Caco-2 (cell line): ENCODE measurements at regions not wholly inside any gene's neighbourhood (a gene's known extent, or its start where the extent isn't known, plus 50 kb on each side); places are given as distances from the start of the nearest gene placed in this dataset.

ENCODE experiments used
- BruUV-seq: library from RNA; stranded (reverse); fragments of 400-500 nt; replicated peaks from 2 replicates; lab custom pipeline; 2021; lab: Mats Ljungman, UMichigan
- CTCF ChIA-PET: fragments of 300-600 bp; sonication (Branson Sonifier 250); formaldehyde crosslinking; loops from one replicate; lab custom pipeline; 2022; ENCODE audit warnings: antibody characterized with exemption; lab: Charles Lee
- POLR2A ChIA-PET: fragments of 300-600 bp; sonication (Branson Sonifier 250); formaldehyde crosslinking; loops from one replicate; lab custom pipeline; 2022; ENCODE audit warnings: antibody characterized with exemption; lab: Charles Lee
- DNase-seq, 2 experiments: peaks; one replicate each; pipeline versions ENCODE4 v3.0.0 to v3.0.0-alpha.2; 2020 to 2022
- H3K27me3 ChIP-seq: replicated peaks from 2 replicates; pipeline ENCODE4 v1.6.0; 2011; ENCODE audit warnings: low read length; ENCODE audit not compliant: control insufficient read depth, insufficient read depth
- H3K36me3 ChIP-seq: 2 replicates; pipeline ENCODE4 v1.5.1; 2011; ENCODE audit warnings: low read length; ENCODE audit not compliant: control insufficient read depth, insufficient read depth
- H3K4me1 ChIP-seq: fragments of 250-450 bp; sonication (Bioruptor Pico); 2 replicates; pipeline ENCODE4 v1.5.1; 2020; ENCODE audit warnings: mild to moderate bottlenecking
- H3K4me3 ChIP-seq: 2 replicates; pipeline ENCODE4 v1.5.1; 2011; ENCODE audit warnings: low read depth, mild to moderate bottlenecking, control low read depth, low read length
- H3K9me3 ChIP-seq: fragments of 250-450 bp; sonication (Bioruptor Pico); 2 replicates; pipeline ENCODE4 v1.5.1; 2020; ENCODE audit warnings: mild to moderate bottlenecking, moderate library complexity
- H3K27ac Mint-ChIP-seq: one replicate; pipeline ENCODE4 v1.8.0; 2022; ENCODE audit warnings: mixed read lengths; ENCODE audit not compliant: unreplicated experiment
- H3K27me3 Mint-ChIP-seq: one replicate; pipeline ENCODE4 v1.8.0; 2022; ENCODE audit warnings: mixed read lengths; ENCODE audit not compliant: insufficient read depth, unreplicated experiment
- H3K36me3 Mint-ChIP-seq: one replicate; pipeline ENCODE4 v1.8.0; 2022; ENCODE audit warnings: mild to moderate bottlenecking, mixed read lengths; ENCODE audit not compliant: insufficient read depth, unreplicated experiment
- H3K4me1 Mint-ChIP-seq: one replicate; pipeline ENCODE4 v1.8.0; 2022; ENCODE audit warnings: low read depth, mixed read lengths; ENCODE audit not compliant: unreplicated experiment
- H3K4me3 Mint-ChIP-seq: one replicate; pipeline ENCODE4 v1.8.0; 2022; ENCODE audit warnings: mild to moderate bottlenecking, moderate library complexity, mixed read lengths; ENCODE audit not compliant: unreplicated experiment
- H3K9me3 Mint-ChIP-seq: one replicate; pipeline ENCODE4 v1.8.0; 2022; ENCODE audit warnings: mixed read lengths; ENCODE audit not compliant: unreplicated experiment
- CTCF ChIP-seq, 2 experiments: fragments of 200-600 bp in 1 of 2; IDR thresholded peaks; 1 replicate in 1 of 2; 2 replicates in 1 of 2; pipeline versions ENCODE4 v1.5.1 to v1.8.0; 2011 to 2022; ENCODE audit warnings: antibody characterized with exemption in 1 of 2, control low read depth in 1 of 2, inconsistent platforms in 1 of 2, low read depth in 1 of 2, low read length in 1 of 2, mild to moderate bottlenecking in 1 of 2, moderate library complexity in 1 of 2; ENCODE audit not compliant: insufficient read depth in 1 of 2, severe bottlenecking in 1 of 2, unreplicated experiment in 1 of 2
- intact Hi-C: fragments of 100-400 bp; cut with micrococcal nuclease; formaldehyde crosslinking; loops from one replicate; pipeline ENCODE4 v1.10.0; 2022; ENCODE audit not compliant: unreplicated experiment

- H3K4me3 Mint-ChIP-seq, result no peak overlapping the region
- H3K4me3 ChIP-seq, result no peak overlapping the region
- no peaks in the 10 kb centered on the region for H3K9me3 ChIP-seq
- H3K27ac Mint-ChIP-seq, result no peak overlapping the region
- no peak for TF ChIP-seq CTCF (IDR thresholded peaks at IDR 0.05; ENCODE audit: insufficient read depth in 1 of 2, low read depth in 1 of 2, low read length in 1 of 2, severe bottlenecking in 1 of 2, unreplicated experiment in 1 of 2)
- intact Hi-C loops, result no loop called here
- no peaks in the 10 kb centered on the region for H3K36me3 ChIP-seq
- H3K9me3 Mint-ChIP-seq, result no peaks in the 10 kb centered on the region
- ChIA-PET POLR2A (no interaction called here), CTCF (no interaction called here)
- H3K27me3 ChIP-seq, result no peaks in the 10 kb centered on the region
- H3K4me1 ChIP-seq, result no peaks in the 10 kb centered on the region
- DNase-seq, result no peak
- no peaks in the 10 kb centered on the region for H3K27me3 Mint-ChIP-seq
- no peaks in the 10 kb centered on the region for H3K36me3 Mint-ChIP-seq
- no TSS peak for BruUV-seq
- H3K4me1 Mint-ChIP-seq, result no peaks in the 10 kb centered on the region
Observed at GRCh38 chrX:66915893-66916292, 277.0 kb upstream of the EDA2R start.

GRCh38 chrX:66914080-66914479 lies 275.2 kb upstream of the EDA2R start:
- peak; percentile 15 to 27 for DNase-seq
- Mint-ChIP-seq H3K4me3 (no peak overlapping the region), H3K27me3 (no peaks in the 10 kb centered on the region), H3K27ac (no peak overlapping the region), H3K4me1 (no peaks in the 10 kb centered on the region), H3K36me3 (no peaks in the 10 kb centered on the region), H3K9me3 (no peaks in the 10 kb centered on the region)
- no peak for TF ChIP-seq CTCF (IDR thresholded peaks at IDR 0.05; ENCODE audit: insufficient read depth in 1 of 2, low read depth in 1 of 2, low read length in 1 of 2, severe bottlenecking in 1 of 2, unreplicated experiment in 1 of 2)
- ChIA-PET POLR2A (no interaction called here), CTCF (no interaction called here)
- BruUV-seq, result no TSS peak
- H3K36me3 ChIP-seq, result no peaks in the 10 kb centered on the region
- H3K4me1 ChIP-seq, result no peaks in the 10 kb centered on the region
- H3K27me3 ChIP-seq, result no peaks in the 10 kb centered on the region
- intact Hi-C loops, result no loop called here
- no peak overlapping the region for H3K4me3 ChIP-seq
- no peaks in the 10 kb centered on the region for H3K9me3 ChIP-seq

GRCh38 chrX:66912417-66912816 lies 273.5 kb upstream of the EDA2R start:
- intact Hi-C loops, result no loop called here
- no peaks in the 10 kb centered on the region for H3K9me3 ChIP-seq
- Mint-ChIP-seq H3K36me3 (no peaks in the 10 kb centered on the region), H3K27ac (no peak overlapping the region), H3K4me1 (no peaks in the 10 kb centered on the region), H3K4me3 (no peak overlapping the region), H3K27me3 (no peaks in the 10 kb centered on the region), H3K9me3 (no peaks in the 10 kb centered on the region)
- CTCF ChIA-PET, result no interaction called here
- TF ChIP-seq CTCF (IDR thresholded peaks at IDR 0.05; ENCODE audit: insufficient read depth in 1 of 2, low read depth in 1 of 2, low read length in 1 of 2, severe bottlenecking in 1 of 2, unreplicated experiment in 1 of 2), result no peak
- POLR2A ChIA-PET, result no interaction called here
- no TSS peak for BruUV-seq
- no peak for DNase-seq
- no peaks in the 10 kb centered on the region for H3K36me3 ChIP-seq
- no peaks in the 10 kb centered on the region for H3K4me1 ChIP-seq
- H3K4me3 ChIP-seq, result no peak overlapping the region
- H3K27me3 ChIP-seq, result no peaks in the 10 kb centered on the region
